MG63 (cell line): ENCODE measurements at regions not wholly inside any gene's neighbourhood (a gene's known extent, or its start where the extent isn't known, plus 50 kb on each side); places are given as distances from the start of the nearest gene placed in this dataset.
"Not testable (repeated sequence)": the region's sequence is repeated elsewhere in the genome, so short reads cannot be mapped to it uniquely, and the experiment has no call there.

Source experiments
- DNase-seq: peaks from one replicate; pipeline ENCODE4 v3.0.0-alpha.2; 2020
- H3K27me3 ChIP-seq: fragments of 250-450 bp; sonication (Bioruptor Pico); 2 replicates; pipeline ENCODE4 v1.5.1; 2020; ENCODE audit warnings: mild to moderate bottlenecking, moderate library complexity
- H3K36me3 ChIP-seq: fragments of 250-450 bp; sonication (Bioruptor Pico); 2 replicates; pipeline ENCODE4 v1.5.1; 2020; ENCODE audit warnings: mild to moderate bottlenecking, moderate library complexity
- H3K4me3 ChIP-seq: fragments of 250-450 bp; sonication (Bioruptor Pico); 2 replicates; pipeline ENCODE4 v1.5.1; 2020; ENCODE audit warnings: mild to moderate bottlenecking, moderate library complexity
- H3K9me3 ChIP-seq: fragments of 250-450 bp; sonication (Bioruptor Pico); 2 replicates; pipeline ENCODE4 v1.5.1; 2020; ENCODE audit warnings: mild to moderate bottlenecking, moderate library complexity

DNA sequence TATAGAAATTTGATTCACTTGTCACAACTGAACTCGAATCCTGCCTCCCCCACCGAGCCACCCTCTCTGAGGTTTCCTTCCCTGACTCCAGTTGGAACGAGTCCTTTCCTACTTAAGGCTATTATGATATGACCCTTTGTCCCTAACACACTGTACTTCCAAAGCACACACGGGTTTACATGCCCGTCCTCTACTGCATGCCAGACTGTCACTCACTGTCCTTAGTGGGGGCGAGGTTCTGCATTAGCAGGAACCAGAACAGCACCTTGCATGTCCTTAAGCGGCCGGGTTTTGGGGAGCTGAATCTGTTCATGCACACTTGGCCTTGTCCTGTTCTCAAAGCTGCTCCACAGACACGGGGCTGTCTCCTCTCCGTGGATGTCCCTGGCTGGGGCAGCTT lies 164.6 kb upstream of the KCNJ6 start:
- no peak overlapping the region for H3K4me3 ChIP-seq
- H3K36me3 ChIP-seq, result no peaks in the 10 kb centered on the region
- no peaks in the 10 kb centered on the region for H3K9me3 ChIP-seq
- DNase-seq, result no peak
- H3K27me3 ChIP-seq, result no peaks in the 10 kb centered on the region

DNA sequence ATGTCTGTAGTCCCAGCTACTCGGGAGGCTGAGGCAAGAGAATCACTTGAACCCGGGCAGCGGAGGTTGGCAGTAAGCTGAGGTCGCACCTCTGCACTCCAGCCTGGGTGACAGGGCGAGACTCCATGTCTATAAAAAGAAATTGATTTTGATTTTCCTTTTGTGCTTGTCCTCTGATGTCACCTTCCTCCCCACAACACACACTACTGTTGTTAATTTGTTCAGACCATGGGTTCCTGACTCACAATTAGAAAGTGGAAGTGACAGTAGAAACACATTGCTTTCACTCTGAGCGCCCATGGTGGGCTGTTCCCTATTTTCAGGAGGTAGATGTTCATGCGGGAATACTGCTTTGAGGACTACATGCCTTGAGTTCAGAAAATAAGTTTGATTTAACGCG lies 165.5 kb upstream of the KCNJ6 start:
- Histone ChIP-seq H3K4me3 (no peak overlapping the region), H3K36me3 (no peaks in the 10 kb centered on the region), H3K27me3 (0 out of 2 replicates have a peak, but pooled peaks cover 3% of the 10 kb centered on the region), H3K9me3 (no peaks in the 10 kb centered on the region)
- DNase-seq, result no peak

DNA sequence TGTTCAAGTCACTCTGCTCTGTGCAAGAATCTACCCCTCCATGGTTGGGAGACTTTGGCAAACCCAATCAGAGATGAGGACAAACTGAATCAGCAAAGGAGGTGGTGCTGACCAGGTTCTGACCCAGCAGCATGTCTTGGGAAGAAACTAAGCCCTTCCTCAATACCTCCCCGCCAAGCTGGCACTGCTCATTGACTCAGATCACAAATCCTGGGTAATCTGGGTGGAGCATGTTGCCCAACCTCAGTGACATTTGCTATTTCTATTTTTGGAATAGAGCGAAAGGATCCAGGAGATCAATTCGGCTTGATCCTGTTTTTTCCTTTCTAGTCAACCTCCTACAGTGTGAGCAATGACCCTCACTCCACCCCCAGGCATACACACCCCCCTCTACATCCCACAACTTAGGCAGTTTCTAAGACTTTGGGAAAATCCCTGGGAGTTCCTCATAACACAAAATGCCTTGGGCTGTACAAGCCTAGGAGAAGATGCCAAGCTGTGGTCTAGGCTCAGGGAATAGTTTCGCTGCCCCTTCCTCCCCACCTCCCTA lies 166.8 kb upstream of the KCNJ6 start:
- peak; percentile 11 for DNase-seq
- peaks cover 3% of the 10 kb centered on the region; the same call in 1 of the 2 replicates for H3K27me3 ChIP-seq
- H3K36me3 ChIP-seq, result no peaks in the 10 kb centered on the region
- H3K9me3 ChIP-seq, result no peaks in the 10 kb centered on the region
- no peak overlapping the region for H3K4me3 ChIP-seq

- no peak overlapping the region for H3K4me3 ChIP-seq
- H3K36me3 ChIP-seq, result no peaks in the 10 kb centered on the region
- DNase-seq, result no peak
- peaks cover 3% of the 10 kb centered on the region; the same call in 1 of the 2 replicates for H3K27me3 ChIP-seq
- H3K9me3 ChIP-seq, result no peaks in the 10 kb centered on the region
Observed at GRCh38 chr21:38083535-38083934, 167.3 kb upstream of the KCNJ6 start.

- DNase-seq, result no peak
- peaks cover 3% of the 10 kb centered on the region; the same call in 1 of the 2 replicates for H3K27me3 ChIP-seq
- no peak overlapping the region for H3K4me3 ChIP-seq
- no peaks in the 10 kb centered on the region for H3K9me3 ChIP-seq
- no peaks in the 10 kb centered on the region for H3K36me3 ChIP-seq
Observed at GRCh38 chr21:38086580-38086979, 170.2 kb upstream of the KCNJ15 start.

DNA sequence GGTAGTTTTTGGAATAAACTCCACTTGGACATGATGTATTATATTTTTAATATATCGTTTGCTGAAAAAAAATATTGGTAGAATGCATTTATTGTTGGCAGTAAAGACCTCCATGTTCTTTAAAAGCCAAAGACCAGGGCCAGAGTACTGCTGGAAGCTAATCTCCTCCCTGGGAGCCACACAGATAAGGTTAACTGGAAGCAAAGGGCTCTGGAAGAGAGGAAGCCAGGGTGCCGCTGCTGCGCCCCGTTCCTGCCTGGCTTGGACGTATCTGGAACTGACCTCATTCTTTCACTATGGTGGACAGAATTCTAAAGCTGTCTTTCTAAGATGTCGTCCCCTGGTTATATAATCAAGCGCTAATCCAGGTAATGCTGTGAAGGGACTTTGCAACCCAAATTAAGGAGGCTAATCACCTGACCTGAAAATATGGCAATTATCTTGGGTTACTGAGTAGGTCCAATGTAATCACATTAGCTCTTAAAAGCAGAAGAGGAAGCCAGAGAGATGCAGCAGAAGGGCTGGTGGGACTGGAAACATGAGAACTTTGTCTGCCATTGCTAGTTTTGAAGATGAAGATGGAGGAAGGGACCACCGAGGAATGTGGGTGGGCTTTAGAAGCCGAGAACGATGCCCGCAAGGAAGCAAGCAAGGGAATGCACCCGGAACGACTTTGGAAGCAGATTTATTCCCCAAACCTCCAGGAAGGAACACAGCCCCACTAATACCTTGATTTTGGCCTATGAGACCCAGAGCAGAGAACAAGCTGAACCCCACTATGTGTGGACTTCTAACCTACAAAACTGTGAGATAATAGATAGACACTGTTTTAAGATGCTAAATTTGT lies 167.7 kb upstream of the KCNJ15 start:
- Histone ChIP-seq H3K4me3 (no peak overlapping the region), H3K9me3 (no peaks in the 10 kb centered on the region), H3K36me3 (no peaks in the 10 kb centered on the region), H3K27me3 (peaks cover 3% of the 10 kb centered on the region; the same call in 1 of the 2 replicates)
- DNase-seq, result no peak

GRCh38 chr21:38089763-38090046 lies 167.1 kb upstream of the KCNJ15 start:
- H3K4me3 ChIP-seq, result no peak overlapping the region
- no peak for DNase-seq
- H3K27me3 ChIP-seq, result peaks cover 3% of the 10 kb centered on the region
- no peaks in the 10 kb centered on the region for H3K9me3 ChIP-seq
- no peaks in the 10 kb centered on the region for H3K36me3 ChIP-seq

- H3K36me3 ChIP-seq, H3K4me3 ChIP-seq, DNase-seq, H3K9me3 ChIP-seq: not testable (repeated sequence)
- peaks cover 11% of the 10 kb centered on the region for H3K27me3 ChIP-seq
Observed at GRCh38 chr21:38091061-38091460, 165.7 kb upstream of the KCNJ15 start.

DNA sequence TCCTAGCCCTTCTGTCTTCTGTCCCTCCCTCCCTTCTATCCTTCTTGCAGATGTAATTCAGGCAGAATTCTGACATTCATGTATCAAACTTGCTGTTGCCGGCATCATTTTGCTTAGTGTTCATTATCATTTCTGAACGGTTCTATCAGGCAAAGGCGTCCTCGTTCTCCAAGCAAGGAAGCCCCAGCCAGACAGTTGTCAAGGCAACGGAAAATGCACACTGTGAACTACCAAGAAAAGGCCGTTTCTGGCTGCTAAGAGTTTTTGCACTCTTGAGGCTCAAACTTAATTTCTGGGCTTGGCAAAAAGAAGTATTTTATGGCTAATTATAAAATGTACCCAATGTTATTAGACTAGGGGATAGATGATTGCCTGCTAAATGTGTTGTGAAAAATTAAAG lies 164.7 kb upstream of the KCNJ15 start:
- H3K27me3 ChIP-seq, result peaks cover 14% of the 10 kb centered on the region
- H3K9me3 ChIP-seq, result no peaks in the 10 kb centered on the region
- H3K36me3 ChIP-seq, result no peaks in the 10 kb centered on the region
- no peak for DNase-seq
- H3K4me3 ChIP-seq, result no peak overlapping the region

DNA sequence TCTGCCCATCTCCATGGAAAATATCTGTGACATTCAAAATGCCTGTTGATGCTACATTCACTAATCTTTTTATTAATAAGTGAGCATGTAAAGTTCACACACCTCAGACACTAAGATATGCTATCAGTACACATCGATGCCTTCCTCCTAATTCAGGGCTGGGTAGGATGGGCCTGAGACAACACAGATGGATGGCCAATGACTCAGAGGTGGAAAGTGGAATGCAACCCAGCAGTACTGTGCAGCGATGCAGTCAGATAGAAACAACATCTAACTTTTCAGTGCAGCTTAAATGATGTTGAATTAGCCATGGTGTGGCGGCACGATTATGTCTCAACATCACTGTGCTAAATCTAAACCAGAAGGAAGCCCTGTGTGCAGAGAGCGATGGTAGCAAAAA lies 161.6 kb upstream of the KCNJ15 start:
- H3K36me3 ChIP-seq, result no peaks in the 10 kb centered on the region
- DNase-seq, result no peak
- peaks cover 16% of the 10 kb centered on the region for H3K27me3 ChIP-seq
- H3K9me3 ChIP-seq, result no peaks in the 10 kb centered on the region; the same call in 1 of the 2 replicates
- H3K4me3 ChIP-seq, result no peak overlapping the region

DNA sequence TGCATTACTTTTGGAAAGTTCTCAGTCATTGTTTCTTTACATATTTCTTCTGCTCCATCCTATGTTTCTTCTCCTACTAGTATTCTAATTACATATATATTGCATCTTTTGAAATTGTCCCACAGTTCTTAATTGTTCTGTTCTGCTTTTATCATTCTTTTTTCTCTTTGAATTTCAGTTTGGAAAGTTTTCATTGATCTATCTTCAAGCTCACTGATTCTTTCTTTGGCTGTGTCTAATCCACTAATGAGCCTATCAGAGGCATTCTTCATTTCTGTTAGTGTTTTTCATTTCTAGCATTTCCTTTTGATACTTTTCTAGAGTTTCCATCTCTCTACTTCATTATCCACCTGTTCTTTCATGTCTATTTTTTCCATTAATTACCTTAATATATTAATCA lies 159.0 kb upstream of the KCNJ15 start:
- Histone ChIP-seq H3K36me3 (no peaks in the 10 kb centered on the region), H3K27me3 (peaks cover 29% of the 10 kb centered on the region), H3K9me3 (no peaks in the 10 kb centered on the region; the same call in 1 of the 2 replicates), H3K4me3 (no peak overlapping the region)
- DNase-seq, result no peak

DNA sequence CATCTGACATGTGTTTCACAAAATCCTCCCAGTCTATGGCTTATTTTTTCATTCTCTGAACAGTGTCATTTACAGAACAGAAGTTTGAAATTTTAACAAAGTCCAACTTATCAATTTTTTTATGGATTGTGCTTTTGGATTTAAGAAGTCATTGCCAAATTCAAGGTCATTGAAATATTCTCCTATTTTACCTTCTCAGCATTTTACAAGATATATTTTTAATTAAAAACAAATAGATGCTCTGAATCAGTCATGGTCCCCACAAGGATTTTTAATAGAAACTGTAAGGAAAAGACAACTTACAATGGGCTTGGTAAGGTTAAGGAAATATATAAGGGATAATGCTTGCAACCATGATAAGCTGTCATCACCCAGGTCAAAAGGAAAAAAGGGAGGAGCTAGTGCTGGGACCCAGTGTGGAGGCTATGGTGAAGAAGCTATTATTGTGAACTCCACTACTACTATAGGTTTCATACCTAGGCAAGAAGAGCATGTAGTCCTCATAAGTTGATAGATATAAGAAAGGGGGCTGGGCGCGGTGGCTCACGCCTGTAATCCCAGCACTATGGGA lies 144.5 kb upstream of the KCNJ15 start:
- no peak for DNase-seq
- no peaks in the 10 kb centered on the region for H3K9me3 ChIP-seq
- H3K36me3 ChIP-seq, result no peaks in the 10 kb centered on the region
- H3K4me3 ChIP-seq, result no peak overlapping the region
- no peaks in the 10 kb centered on the region; the same call in 1 of the 2 replicates for H3K27me3 ChIP-seq

- Histone ChIP-seq H3K4me3 (no peak overlapping the region), H3K36me3 (no peaks in the 10 kb centered on the region), H3K27me3 (no peaks in the 10 kb centered on the region; the same call in 1 of the 2 replicates), H3K9me3 (no peaks in the 10 kb centered on the region)
- no peak for DNase-seq
Observed at GRCh38 chr21:38114717-38115333, 142.0 kb upstream of the KCNJ15 start.

GRCh38 chr21:38115870-38116269 lies 140.9 kb upstream of the KCNJ15 start:
- H3K4me3 ChIP-seq, result no peak overlapping the region
- no peaks in the 10 kb centered on the region; the same call in 1 of the 2 replicates for H3K27me3 ChIP-seq
- DNase-seq, result no peak
- H3K36me3 ChIP-seq, result no peaks in the 10 kb centered on the region
- H3K9me3 ChIP-seq, result no peaks in the 10 kb centered on the region

DNA sequence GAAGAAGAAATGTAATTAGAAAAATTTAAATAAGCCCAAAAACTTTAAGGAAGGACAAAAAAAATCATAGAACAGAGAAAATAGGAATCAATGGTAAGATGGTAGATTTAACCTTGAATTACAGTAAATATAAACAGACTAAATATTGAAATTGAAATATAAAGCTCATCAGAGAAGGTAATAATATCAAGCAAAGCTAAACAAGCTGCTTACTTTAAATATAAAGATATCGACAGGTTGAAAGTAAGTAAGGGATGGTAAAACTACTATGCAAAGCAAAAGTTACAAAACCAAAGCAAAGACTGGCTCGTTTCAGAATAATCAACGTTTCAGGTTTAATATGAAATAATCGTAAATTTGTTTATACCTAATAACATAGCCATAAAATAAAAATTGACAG lies 137.0 kb upstream of the KCNJ15 start:
- Histone ChIP-seq H3K4me3 (no peak overlapping the region), H3K36me3 (no peaks in the 10 kb centered on the region), H3K27me3 (no peaks in the 10 kb centered on the region; the same call in 1 of the 2 replicates), H3K9me3 (no peaks in the 10 kb centered on the region)
- no peak for DNase-seq

- H3K9me3 ChIP-seq, H3K4me3 ChIP-seq, H3K27me3 ChIP-seq, DNase-seq, H3K36me3 ChIP-seq: not testable (repeated sequence)
Observed at GRCh38 chr21:38120679-38120983, 136.2 kb upstream of the KCNJ15 start.

- Histone ChIP-seq H3K4me3 (no peak overlapping the region), H3K36me3 (no peaks in the 10 kb centered on the region), H3K27me3 (no peaks in the 10 kb centered on the region), H3K9me3 (no peaks in the 10 kb centered on the region)
- no peak for DNase-seq
Observed at GRCh38 chr21:38120984-38121855, 135.6 kb upstream of the KCNJ15 start.
